ENCODE measurements at regions not wholly inside any gene's neighbourhood (a gene's known extent, or its start where the extent isn't known, plus 50 kb on each side); places are given as distances from the start of the nearest gene placed in this dataset.

- TF ChIP-seq POLR2A (IDR thresholded peaks at IDR 0.05) (no peak), CTCF (IDR thresholded peaks at IDR 0.05) (no peak), EP300 (IDR thresholded peaks at IDR 0.05) (no peak)
- Histone ChIP-seq H3K27me3 (no peaks in the 10 kb centered on the region), H3K9me3 (no peaks in the 10 kb centered on the region), H3K36me3 (no peaks in the 10 kb centered on the region), H3K4me3 (no peak overlapping the region), H3K27ac (no peak overlapping the region), H3K4me1 (no peaks in the 10 kb centered on the region)
- no peak for DNase-seq (ENCODE audit: low spot score in 2 of 2)
- 64 to 73% methylated on average over 3 of the region's 3 CpGs for WGBS, 2 donors
Measured at GRCh38 chr14:53591816-53592215, 364.8 kb downstream of the BMP4 start.

GRCh38 chr14:53581504-53581903 is 375.1 kb downstream of the BMP4 start:
- no peaks in the 10 kb centered on the region for H3K4me1 ChIP-seq
- no peak for DNase-seq (ENCODE audit: low spot score in 2 of 2)
- 15 to 17% methylated on average over 1 of the region's 1 CpG for WGBS, 2 donors

GRCh38 chr14:53571641-53572328 is 384.8 kb downstream of the BMP4 start:
- no peak for DNase-seq (ENCODE audit: low spot score in 2 of 2)
- WGBS, 2 donors = 37 to 48% methylated on average over 5 of the region's 5 CpGs
- Histone ChIP-seq H3K4me1 (no peaks in the 10 kb centered on the region), H3K27ac (no peak overlapping the region), H3K9me3 (no peaks in the 10 kb centered on the region), H3K27me3 (no peaks in the 10 kb centered on the region), H3K4me3 (no peak overlapping the region), H3K36me3 (no peaks in the 10 kb centered on the region)
- TF ChIP-seq POLR2A (IDR thresholded peaks at IDR 0.05) = no peak
- TF ChIP-seq CTCF (IDR thresholded peaks at IDR 0.05) = no peak
- no peak for TF ChIP-seq EP300 (IDR thresholded peaks at IDR 0.05)

More at GRCh38 chr14:53581504-53581903, 375.1 kb downstream of the BMP4 start:
- Histone ChIP-seq H3K4me3 (no peak overlapping the region), H3K27ac (no peak overlapping the region), H3K27me3 (no peaks in the 10 kb centered on the region), H3K9me3 (no peaks in the 10 kb centered on the region), H3K36me3 (no peaks in the 10 kb centered on the region)
- TF ChIP-seq EP300 (IDR thresholded peaks at IDR 0.05) (no peak), CTCF (IDR thresholded peaks at IDR 0.05) (no peak), POLR2A (IDR thresholded peaks at IDR 0.05) (no peak)

DNA sequence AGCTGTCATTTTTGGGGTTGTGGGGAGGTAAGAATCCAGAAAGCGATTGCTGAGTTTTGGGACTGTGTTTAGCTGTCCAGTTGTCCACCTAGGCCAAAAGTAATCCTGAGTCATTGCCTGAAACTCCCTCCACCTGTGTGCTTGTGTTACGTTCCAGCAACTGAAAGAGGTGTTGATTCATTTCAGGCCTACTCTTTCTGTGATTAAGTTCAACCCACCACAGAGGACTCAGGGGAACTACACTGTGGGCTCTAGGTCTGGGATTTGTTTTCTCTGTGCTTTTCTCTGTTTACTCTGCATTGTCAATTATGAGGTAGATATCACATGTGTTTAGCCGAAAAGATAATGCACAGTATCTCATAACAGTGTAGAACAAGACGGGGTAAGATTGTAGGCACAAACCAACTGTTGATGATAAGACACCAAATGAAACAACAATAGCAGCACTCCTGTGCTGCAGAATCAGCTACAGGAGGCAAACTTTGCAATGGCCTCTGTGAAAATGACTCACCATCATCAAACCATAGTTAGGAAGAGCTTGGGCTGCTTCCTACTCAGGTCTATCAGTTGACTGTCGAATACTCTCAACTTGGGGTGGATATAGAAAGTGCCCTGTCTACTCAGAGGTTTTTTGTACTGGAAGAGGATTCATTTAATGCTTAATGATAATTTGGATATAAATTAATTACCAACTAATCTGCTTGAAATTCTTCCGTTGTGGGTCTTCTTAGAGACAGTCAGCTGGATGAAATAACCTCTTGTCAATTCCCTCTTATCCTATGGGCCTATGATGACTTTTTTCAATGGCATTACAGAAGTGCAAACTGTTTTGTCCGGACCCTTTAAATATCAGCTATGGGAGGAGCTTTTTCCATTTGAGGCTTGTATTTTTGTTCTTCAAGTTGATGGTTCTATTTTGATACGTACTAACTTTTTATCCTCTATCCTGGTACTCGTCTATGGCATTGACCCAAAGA is 385.9 kb downstream of the BMP4 start:
- Histone ChIP-seq H3K9me3 (no peaks in the 10 kb centered on the region), H3K27me3 (no peaks in the 10 kb centered on the region), H3K4me1 (no peaks in the 10 kb centered on the region), H3K4me3 (no peak overlapping the region), H3K36me3 (no peaks in the 10 kb centered on the region), H3K27ac (no peak overlapping the region)
- TF ChIP-seq CTCF (IDR thresholded peaks at IDR 0.05) = no peak
- no peak for DNase-seq (ENCODE audit: low spot score in 2 of 2)
- 74 to 76% methylated on average over 9 of the region's 9 CpGs for WGBS, 2 donors

- 43 to 51% methylated on average over 2 of the region's 2 CpGs for WGBS, 2 donors
- Histone ChIP-seq H3K9me3 (no peaks in the 10 kb centered on the region), H3K27me3 (no peaks in the 10 kb centered on the region), H3K4me3 (no peak overlapping the region), H3K36me3 (no peaks in the 10 kb centered on the region), H3K27ac (no peak overlapping the region), H3K4me1 (no peaks in the 10 kb centered on the region)
- no peak for DNase-seq (ENCODE audit: low spot score in 2 of 2)
- TF ChIP-seq EP300 (IDR thresholded peaks at IDR 0.05) = no peak
- TF ChIP-seq CTCF (IDR thresholded peaks at IDR 0.05) = no peak
- TF ChIP-seq POLR2A (IDR thresholded peaks at IDR 0.05) = no peak
Measured at GRCh38 chr14:53569446-53569845, 387.2 kb downstream of the BMP4 start.
